ENCODE measurements at regions not wholly inside any gene's neighbourhood (a gene's known extent, or its start where the extent isn't known, plus 50 kb on each side); places are given as distances from the start of the nearest gene placed in this dataset.
"Not testable (repeated sequence)": the region's sequence is repeated elsewhere in the genome, so short reads cannot be mapped to it uniquely, and the experiment has no call there.

DNA sequence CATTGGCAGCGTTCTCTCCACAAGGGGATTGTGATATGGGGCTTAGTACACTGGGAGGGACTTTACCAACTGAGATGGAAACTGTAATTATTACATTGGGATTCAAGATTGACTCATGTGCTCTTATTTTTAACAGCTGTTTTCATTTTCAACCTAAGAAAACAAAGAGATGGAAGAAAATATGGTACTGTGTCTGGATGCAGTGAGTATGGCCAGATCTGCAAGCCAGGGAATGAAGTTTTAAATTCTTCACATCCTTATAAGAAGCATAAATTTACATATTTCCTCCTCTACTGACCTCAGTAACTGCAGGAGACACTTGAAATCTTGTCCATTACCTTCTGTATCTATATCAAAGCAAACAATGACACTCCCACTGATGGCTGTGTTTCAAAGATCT is 81.5 kb upstream of the EDEM3 start:
- Histone ChIP-seq H3K36me3 (ENCODE audit: control insufficient read depth, insufficient read depth, low read length) (no peaks in the 10 kb centered on the region), H3K27me3 (ENCODE audit: control insufficient read depth, insufficient read depth, low read length) (no peaks in the 10 kb centered on the region), H3K9me3 (ENCODE audit: control insufficient read depth, insufficient read depth, low read depth, low read length) (no peaks in the 10 kb centered on the region), H3K27ac (ENCODE audit: low read length) (no peak overlapping the region), H3K4me3 (ENCODE audit: low read depth in 2 of 2, low read length in 2 of 2) (no peak overlapping the region), H3K4me1 (ENCODE audit: control insufficient read depth, insufficient read depth, low read length) (no peaks in the 10 kb centered on the region)
- intact Hi-C loops (cut with micrococcal nuclease; ENCODE audit: unreplicated experiment): no loop called here
- BruUV-seq (replicated peaks): no TSS peak
- DNase-seq (ENCODE audit: low read depth, low spot score) (no peak), ATAC-seq (no peak)
- TF ChIP-seq SIN3A (IDR thresholded peaks at IDR 0.05; ENCODE audit: borderline replicate concordance, insufficient read depth, low read depth, low read length): no peak
- ChIA-PET CTCF (no interaction called here), POLR2A (no interaction called here)
- in situ Hi-C loops (cut with HindIII; ENCODE audit: low pct_unique_long_range_greater_than_20kb, low sequenced_read_pairs): no loop called here

- H3K27me3 ChIP-seq (ENCODE audit: control insufficient read depth, insufficient read depth, low read length); intact Hi-C loops (cut with micrococcal nuclease; ENCODE audit: unreplicated experiment); CTCF ChIA-PET; H3K9me3 ChIP-seq (ENCODE audit: control insufficient read depth, insufficient read depth, low read depth, low read length); DNase-seq (ENCODE audit: low read depth, low spot score); ATAC-seq; H3K4me3 ChIP-seq (ENCODE audit: low read depth in 2 of 2, low read length in 2 of 2); in situ Hi-C loops (cut with HindIII; ENCODE audit: low pct_unique_long_range_greater_than_20kb, low sequenced_read_pairs); H3K4me1 ChIP-seq (ENCODE audit: control insufficient read depth, insufficient read depth, low read length); H3K36me3 ChIP-seq (ENCODE audit: control insufficient read depth, insufficient read depth, low read length); POLR2A ChIA-PET; BruUV-seq (replicated peaks); H3K27ac ChIP-seq (ENCODE audit: low read length): not testable (repeated sequence)
Measured at GRCh38 chr1:184833994-184834393, 79.3 kb upstream of the EDEM3 start.

GRCh38 chr1:184832517-184832916 is 77.9 kb upstream of the EDEM3 start:
- no peak overlapping the region for H3K27ac ChIP-seq (ENCODE audit: low read length)
- DNase-seq (ENCODE audit: low read depth, low spot score) (no peak), ATAC-seq (no peak)
- no TSS peak for BruUV-seq (replicated peaks)
- H3K4me1 ChIP-seq (ENCODE audit: control insufficient read depth, insufficient read depth, low read length): no peaks in the 10 kb centered on the region
- in situ Hi-C loops (cut with HindIII; ENCODE audit: low pct_unique_long_range_greater_than_20kb, low sequenced_read_pairs) (no loop called here), intact Hi-C loops (cut with micrococcal nuclease; ENCODE audit: unreplicated experiment) (no loop called here)
- ChIA-PET CTCF (no interaction called here), POLR2A (no interaction called here)
- H3K36me3 ChIP-seq (ENCODE audit: control insufficient read depth, insufficient read depth, low read length): no peaks in the 10 kb centered on the region
- TF ChIP-seq POLR2AphosphoS5 (IDR thresholded peaks at IDR 0.05; ENCODE audit: low read depth, low read length) (no peak), TCF7L2 (IDR thresholded peaks at IDR 0.05; ENCODE audit: low read depth, low read length) (no peak), SIN3A (IDR thresholded peaks at IDR 0.05; ENCODE audit: borderline replicate concordance, insufficient read depth, low read depth, low read length) (no peak), CTCF (IDR thresholded peaks at IDR 0.05) (no peak)
- TF ChIP-seq, protein P1, sequence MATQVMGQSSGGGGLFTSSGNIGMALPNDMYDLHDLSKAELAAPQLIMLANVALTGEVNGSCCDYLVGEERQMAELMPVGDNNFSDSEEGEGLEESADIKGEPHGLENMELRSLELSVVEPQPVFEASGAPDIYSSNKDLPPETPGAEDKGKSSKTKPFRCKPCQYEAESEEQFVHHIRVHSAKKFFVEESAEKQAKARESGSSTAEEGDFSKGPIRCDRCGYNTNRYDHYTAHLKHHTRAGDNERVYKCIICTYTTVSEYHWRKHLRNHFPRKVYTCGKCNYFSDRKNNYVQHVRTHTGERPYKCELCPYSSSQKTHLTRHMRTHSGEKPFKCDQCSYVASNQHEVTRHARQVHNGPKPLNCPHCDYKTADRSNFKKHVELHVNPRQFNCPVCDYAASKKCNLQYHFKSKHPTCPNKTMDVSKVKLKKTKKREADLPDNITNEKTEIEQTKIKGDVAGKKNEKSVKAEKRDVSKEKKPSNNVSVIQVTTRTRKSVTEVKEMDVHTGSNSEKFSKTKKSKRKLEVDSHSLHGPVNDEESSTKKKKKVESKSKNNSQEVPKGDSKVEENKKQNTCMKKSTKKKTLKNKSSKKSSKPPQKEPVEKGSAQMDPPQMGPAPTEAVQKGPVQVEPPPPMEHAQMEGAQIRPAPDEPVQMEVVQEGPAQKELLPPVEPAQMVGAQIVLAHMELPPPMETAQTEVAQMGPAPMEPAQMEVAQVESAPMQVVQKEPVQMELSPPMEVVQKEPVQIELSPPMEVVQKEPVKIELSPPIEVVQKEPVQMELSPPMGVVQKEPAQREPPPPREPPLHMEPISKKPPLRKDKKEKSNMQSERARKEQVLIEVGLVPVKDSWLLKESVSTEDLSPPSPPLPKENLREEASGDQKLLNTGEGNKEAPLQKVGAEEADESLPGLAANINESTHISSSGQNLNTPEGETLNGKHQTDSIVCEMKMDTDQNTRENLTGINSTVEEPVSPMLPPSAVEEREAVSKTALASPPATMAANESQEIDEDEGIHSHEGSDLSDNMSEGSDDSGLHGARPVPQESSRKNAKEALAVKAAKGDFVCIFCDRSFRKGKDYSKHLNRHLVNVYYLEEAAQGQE (IDR thresholded peaks at IDR 0.05; ENCODE audit: insufficient read depth in 1 of 2, low read depth in 2 of 2, low read length in 1 of 2): no peak
- no peak overlapping the region for H3K4me3 ChIP-seq (ENCODE audit: low read depth in 2 of 2, low read length in 2 of 2)
- no peaks in the 10 kb centered on the region for H3K27me3 ChIP-seq (ENCODE audit: control insufficient read depth, insufficient read depth, low read length)
- no peaks in the 10 kb centered on the region for H3K9me3 ChIP-seq (ENCODE audit: control insufficient read depth, insufficient read depth, low read depth, low read length)

DNA sequence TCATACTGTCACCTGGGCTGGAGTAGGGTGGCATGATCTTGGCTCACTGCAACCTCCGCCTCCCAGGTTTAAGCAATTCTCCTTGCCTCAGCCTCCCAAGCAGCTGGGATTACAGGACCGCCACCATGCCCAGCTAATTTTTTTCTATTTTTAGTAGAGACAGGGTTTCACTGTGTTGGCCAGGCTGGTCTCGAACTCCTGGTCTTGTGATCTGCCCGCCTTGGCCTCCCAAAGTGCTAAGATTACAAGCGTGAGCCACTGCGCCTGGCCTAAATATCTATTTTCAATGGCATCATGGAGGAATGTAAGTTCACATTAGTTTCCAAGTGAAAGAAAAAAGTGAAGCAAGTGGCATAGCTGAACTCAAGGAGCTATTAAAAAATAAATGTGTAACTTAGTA is 74.8 kb upstream of the EDEM3 start:
- POLR2A ChIA-PET; BruUV-seq (replicated peaks); intact Hi-C loops (cut with micrococcal nuclease; ENCODE audit: unreplicated experiment); H3K27me3 ChIP-seq (ENCODE audit: control insufficient read depth, insufficient read depth, low read length); H3K9me3 ChIP-seq (ENCODE audit: control insufficient read depth, insufficient read depth, low read depth, low read length); H3K4me1 ChIP-seq (ENCODE audit: control insufficient read depth, insufficient read depth, low read length); H3K36me3 ChIP-seq (ENCODE audit: control insufficient read depth, insufficient read depth, low read length); H3K27ac ChIP-seq (ENCODE audit: low read length); H3K4me3 ChIP-seq (ENCODE audit: low read depth in 2 of 2, low read length in 2 of 2); ATAC-seq; DNase-seq (ENCODE audit: low read depth, low spot score); in situ Hi-C loops (cut with HindIII; ENCODE audit: low pct_unique_long_range_greater_than_20kb, low sequenced_read_pairs): not testable (repeated sequence)
- CTCF ChIA-PET: interaction anchor here (0.7 kb wide), 1 partner anchor 22 kb away, joined by 7 read pairs; no protein-coding TSS in a partner anchor

Data from Panc1 (cell line).